AG10803 (cell line): ENCODE measurements at regions not wholly inside any gene's neighbourhood (a gene's known extent, or its start where the extent isn't known, plus 50 kb on each side); places are given as distances from the start of the nearest gene placed in this dataset.

Experiments used
- DNase-seq: peaks from one replicate; pipeline ENCODE4 v3.0.0; 2010; ENCODE audit warnings: low read depth
- H3K4me3 ChIP-seq: 2 replicates; pipeline ENCODE4 v1.5.1; 2011; ENCODE audit warnings: mild to moderate bottlenecking, low read length, control low read depth
- TF ChIP-seq, protein P1 (sequence below): conservative IDR thresholded peaks from 2 replicates; pipeline ENCODE4 v1.5.1; 2011; ENCODE audit warnings: mild to moderate bottlenecking, low read length, control low read depth, inconsistent platforms

DNA sequence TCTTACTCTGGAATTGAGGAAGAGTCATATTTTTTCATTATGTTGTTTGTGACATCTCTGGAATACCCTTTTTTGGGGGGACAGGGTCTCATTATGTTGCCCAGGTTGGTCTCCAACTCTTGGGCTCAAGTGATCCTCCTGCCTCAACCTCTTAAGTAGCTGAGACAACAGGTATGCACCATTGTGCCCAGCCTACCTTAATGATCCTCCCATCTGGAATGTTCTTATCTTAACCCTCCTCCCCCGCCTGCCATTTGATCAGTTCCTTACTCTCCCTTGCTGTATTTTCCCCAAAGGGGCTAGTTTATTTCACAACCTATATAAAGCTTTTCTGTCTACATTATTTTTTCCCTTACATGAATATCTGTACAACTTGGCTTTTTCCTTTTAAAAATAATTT is 594.7 kb downstream of the METTL15 start:
- no peak for DNase-seq
- no peak overlapping the region for H3K4me3 ChIP-seq
- TF ChIP-seq, protein P1, sequence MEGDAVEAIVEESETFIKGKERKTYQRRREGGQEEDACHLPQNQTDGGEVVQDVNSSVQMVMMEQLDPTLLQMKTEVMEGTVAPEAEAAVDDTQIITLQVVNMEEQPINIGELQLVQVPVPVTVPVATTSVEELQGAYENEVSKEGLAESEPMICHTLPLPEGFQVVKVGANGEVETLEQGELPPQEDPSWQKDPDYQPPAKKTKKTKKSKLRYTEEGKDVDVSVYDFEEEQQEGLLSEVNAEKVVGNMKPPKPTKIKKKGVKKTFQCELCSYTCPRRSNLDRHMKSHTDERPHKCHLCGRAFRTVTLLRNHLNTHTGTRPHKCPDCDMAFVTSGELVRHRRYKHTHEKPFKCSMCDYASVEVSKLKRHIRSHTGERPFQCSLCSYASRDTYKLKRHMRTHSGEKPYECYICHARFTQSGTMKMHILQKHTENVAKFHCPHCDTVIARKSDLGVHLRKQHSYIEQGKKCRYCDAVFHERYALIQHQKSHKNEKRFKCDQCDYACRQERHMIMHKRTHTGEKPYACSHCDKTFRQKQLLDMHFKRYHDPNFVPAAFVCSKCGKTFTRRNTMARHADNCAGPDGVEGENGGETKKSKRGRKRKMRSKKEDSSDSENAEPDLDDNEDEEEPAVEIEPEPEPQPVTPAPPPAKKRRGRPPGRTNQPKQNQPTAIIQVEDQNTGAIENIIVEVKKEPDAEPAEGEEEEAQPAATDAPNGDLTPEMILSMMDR, result no peak

DNA sequence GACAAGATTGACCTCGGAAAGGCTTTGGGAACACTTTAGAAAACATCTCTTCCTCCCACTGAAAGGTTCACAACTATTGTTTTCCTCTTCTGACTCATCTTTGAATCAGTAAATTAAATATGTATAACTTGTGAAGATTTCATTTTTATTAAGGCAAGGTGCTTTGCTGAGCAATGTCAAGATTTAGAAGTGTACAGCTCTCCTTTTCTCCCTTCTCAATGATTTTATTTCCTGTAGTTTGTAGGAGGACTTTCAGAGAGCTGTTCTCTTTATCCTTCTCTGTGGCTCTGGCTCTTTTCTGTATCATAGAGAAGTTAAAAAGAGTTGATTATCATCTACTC is 594.2 kb downstream of the METTL15 start:
- no peak for DNase-seq
- TF ChIP-seq, protein P1, result no peak

DNA sequence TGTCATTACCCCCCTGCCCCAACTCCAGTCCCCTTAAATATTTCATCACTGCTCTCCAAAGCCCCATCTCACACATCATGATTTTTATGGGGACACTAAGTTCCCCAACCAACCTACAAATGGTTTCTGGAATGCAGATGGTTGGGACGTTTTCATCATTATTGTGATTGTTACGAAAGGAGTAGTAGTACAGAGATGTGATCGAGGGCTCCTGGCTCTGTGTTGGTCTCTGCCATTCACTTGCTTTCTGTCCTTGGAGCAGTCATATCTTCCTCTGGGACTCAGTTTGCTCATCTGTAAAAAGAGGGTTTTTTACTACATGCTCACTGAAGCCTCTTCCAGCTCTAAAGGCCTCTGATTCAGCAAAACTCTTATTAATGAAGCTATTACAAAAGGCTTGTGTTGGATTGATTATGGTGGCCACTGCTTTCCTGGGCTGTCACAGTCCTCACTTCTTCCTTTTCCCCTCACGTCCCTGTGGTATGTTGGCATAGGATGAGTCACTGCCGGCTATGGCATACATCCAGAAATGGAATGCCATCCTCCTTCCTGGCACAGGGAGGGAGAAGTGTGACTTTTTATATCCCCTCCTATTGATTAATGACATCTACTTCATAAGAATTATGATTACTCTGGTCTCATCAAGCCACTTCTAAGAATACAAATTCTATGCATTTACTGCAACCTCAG is 593.7 kb downstream of the METTL15 start:
- TF ChIP-seq, protein P1, result no peak
- no peak for DNase-seq
- no peak overlapping the region for H3K4me3 ChIP-seq

More for the DNA sequence above, 594.2 kb downstream of the METTL15 start:
- no peak overlapping the region for H3K4me3 ChIP-seq

DNA sequence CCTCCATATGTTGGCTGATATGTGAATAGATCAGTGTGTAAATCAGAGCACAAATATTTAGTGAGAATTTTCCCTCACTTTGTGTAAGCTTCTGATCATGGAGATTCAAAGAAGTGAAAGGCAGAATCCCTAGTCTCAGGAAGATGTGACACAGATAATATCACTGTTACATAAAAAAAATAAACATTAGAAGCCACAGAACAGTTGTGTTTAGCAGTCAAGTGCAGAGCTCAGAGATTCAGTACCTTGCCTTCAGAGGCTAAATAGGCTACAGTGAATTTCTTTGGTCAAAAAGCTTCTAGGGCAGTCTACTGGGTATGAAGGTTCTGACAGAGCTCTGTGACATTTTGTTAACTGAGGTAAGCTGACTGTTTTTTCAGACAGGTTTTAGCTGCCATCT is 591.5 kb downstream of the METTL15 start:
- TF ChIP-seq, protein P1, result no peak

DNA sequence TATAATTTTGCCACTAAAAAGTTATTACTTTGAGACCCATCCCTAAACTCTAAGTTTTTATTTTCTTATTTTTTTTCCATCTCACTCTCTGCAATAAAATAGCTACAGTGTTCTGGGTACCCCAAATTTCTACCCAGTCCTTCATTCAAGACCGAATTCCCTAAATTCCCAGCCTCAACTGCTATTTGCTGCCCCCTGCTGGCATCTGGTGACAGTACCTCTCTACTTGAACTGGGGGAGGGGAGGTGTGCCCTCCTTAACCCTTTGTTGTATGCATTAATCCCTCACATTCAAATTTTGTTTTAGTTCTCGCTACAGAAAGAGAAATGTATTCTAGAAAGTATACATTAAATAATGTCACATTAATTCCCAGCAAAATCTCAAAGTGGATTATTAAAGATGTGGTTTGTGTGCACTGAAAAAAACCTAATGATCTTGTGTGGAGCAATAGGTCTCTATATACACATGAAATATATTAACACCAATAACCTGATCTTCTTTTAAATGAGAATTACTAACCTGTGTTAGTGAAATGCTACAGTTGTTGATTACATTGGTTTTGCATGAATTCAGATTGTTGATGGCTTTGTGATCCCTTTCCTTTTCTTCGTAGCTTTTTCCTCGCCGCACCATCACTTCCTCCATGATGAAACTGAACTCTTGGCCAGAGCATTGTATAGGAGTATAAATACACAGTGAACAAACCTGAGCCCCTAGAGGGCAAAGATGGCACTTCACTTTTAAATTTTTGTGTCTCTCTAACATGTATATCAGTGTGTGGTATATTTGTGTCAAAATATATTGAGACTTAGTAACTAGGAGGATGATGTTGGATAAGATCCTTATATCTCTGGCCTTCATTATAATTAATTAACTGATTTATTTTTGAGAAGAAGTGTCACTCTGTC is 590.0 kb downstream of the METTL15 start:
- no peak overlapping the region for H3K4me3 ChIP-seq
- peak; percentile 46 for DNase-seq
- TF ChIP-seq, protein P1, result peak; percentile 93

More for the DNA sequence above, 591.5 kb downstream of the METTL15 start:
- no peak for DNase-seq
- no peak overlapping the region for H3K4me3 ChIP-seq

DNA sequence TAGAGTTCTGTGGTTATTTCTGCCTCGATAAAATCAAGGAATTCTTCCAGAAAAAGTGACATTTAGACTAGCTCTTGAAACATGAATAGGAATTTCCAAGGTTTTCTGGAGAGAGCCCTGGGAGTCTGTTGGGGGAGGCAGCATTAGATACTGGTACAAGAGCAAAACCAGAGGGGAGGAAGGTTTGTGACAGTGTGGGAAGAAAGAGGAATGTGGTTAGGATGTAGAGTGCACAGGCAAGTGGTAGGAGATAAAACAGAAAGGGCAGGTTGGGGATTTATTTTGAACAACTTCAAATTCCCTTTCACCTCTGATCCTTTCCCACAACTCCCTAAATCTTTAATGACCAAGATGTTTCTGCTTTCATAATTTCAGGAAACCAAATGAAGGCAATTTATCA is 588.4 kb downstream of the METTL15 start:
- no peak for DNase-seq
- TF ChIP-seq, protein P1, result no peak
- H3K4me3 ChIP-seq, result no peak overlapping the region
